K562 (cell line): ENCODE measurements at regions not wholly inside any gene's neighbourhood (a gene's known extent, or its start where the extent isn't known, plus 50 kb on each side); places are given as distances from the start of the nearest gene placed in this dataset.

Experiments used
- BACH1 ChIP-seq: fragments of 200-800 bp; sonication (Bioruptor generic); IDR thresholded peaks from 2 replicates; pipeline ENCODE4 v1.6.1; 2016; ENCODE audit warnings: missing genetic modification characterization, missing compliant biosample characterization
- PHB ChIP-seq: fragments of 250-450 bp; sonication (Bioruptor Pico); IDR thresholded peaks from 2 replicates; pipeline ENCODE4 v1.5.0; 2021
- TRIM28 ChIP-seq: fragments of 450-650 bp; IDR thresholded peaks from 2 replicates; pipeline ENCODE4 v1.6.1; 2017
- TSC22D4 ChIP-seq: fragments of 450-650 bp; IDR thresholded peaks from 2 replicates; pipeline ENCODE4 v1.6.1; 2016; ENCODE audit warnings: missing genetic modification characterization, missing biosample characterization, control low read depth
- TF ChIP-seq, protein P1 (sequence below): fragments of 250-450 bp; sonication (Bioruptor Pico); IDR thresholded peaks from 2 replicates; pipeline ENCODE4 v1.8.0; 2021; ENCODE audit warnings: borderline replicate concordance, mild to moderate bottlenecking, moderate library complexity; ENCODE audit not compliant: poor library complexity, severe bottlenecking
- TF ChIP-seq, protein P2 (sequence below), 3 experiments: fragments of 200-800 bp in 1 of 3; fragments of 250-450 bp in 1 of 3; fragments of 450-650 bp in 1 of 3; sonication (Bioruptor Pico) in 1 of 3; sonication (Bioruptor generic) in 1 of 3; formaldehyde crosslinking in 1 of 3; IDR thresholded peaks; 2 replicates each; pipeline versions ENCODE4 v1.6.1 to v1.8.0; 2016 to 2022; ENCODE audit warnings: mild to moderate bottlenecking in 2 of 3, missing genetic modification characterization in 2 of 3, missing compliant biosample characterization in 1 of 3, moderate library complexity in 1 of 3
- TF ChIP-seq, protein P3 (sequence below): sonication (generic); formaldehyde crosslinking; IDR thresholded peaks from 2 replicates; pipeline ENCODE4 v1.8.0; 2022; ENCODE audit warnings: mild to moderate bottlenecking, missing genetic modification reagents, borderline replicate concordance
- TF ChIP-seq, protein P4 (sequence below): fragments of 450-650 bp; IDR thresholded peaks from 2 replicates; pipeline ENCODE4 v1.6.1; 2016; ENCODE audit warnings: low read depth
- TF ChIP-seq, protein P5 (sequence below): fragments of 450-650 bp; formaldehyde crosslinking; IDR thresholded peaks from 2 replicates; pipeline ENCODE4 v1.4.0; 2020; ENCODE audit warnings: mild to moderate bottlenecking

DNA sequence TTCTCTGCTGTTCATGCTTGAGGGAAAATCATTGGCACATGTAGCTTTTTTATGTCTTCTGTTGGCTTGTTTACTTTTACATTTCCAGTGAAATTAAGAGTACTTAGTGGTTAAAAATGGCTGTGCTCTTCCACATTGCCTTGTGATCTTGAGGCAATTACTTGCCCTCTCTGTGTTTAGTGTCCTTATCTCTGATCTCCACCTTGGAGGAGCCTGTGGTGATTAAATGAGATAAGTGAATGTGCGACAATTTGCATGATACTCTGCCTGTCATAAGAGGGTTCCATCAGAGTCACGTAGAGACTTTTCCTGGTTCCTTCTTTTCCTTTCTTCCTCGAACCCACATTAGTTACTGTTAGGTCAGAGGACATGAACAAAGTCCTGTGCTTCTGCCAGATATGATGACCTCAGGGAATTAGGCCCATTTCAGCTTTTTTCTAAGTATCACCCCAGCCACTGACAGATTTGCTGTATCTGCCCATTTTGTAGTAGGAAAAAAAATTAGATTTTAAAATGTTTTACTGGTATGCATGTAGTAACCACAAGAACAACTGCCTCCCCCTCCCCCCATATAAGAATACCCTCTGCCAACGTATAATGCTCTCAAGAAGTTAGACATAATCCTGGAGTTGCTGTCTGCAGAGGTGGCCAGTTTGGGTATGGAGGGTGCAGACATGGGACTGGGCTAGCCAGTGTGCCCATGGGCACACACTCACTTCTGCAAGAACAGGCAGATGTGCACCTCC lies 51.9 kb downstream of the TET3 start (continued):
- TF ChIP-seq, protein P1, sequence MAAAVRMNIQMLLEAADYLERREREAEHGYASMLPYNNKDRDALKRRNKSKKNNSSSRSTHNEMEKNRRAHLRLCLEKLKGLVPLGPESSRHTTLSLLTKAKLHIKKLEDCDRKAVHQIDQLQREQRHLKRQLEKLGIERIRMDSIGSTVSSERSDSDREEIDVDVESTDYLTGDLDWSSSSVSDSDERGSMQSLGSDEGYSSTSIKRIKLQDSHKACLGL (CRISPR knock-in tag): no peak
- TF ChIP-seq, protein P2, sequence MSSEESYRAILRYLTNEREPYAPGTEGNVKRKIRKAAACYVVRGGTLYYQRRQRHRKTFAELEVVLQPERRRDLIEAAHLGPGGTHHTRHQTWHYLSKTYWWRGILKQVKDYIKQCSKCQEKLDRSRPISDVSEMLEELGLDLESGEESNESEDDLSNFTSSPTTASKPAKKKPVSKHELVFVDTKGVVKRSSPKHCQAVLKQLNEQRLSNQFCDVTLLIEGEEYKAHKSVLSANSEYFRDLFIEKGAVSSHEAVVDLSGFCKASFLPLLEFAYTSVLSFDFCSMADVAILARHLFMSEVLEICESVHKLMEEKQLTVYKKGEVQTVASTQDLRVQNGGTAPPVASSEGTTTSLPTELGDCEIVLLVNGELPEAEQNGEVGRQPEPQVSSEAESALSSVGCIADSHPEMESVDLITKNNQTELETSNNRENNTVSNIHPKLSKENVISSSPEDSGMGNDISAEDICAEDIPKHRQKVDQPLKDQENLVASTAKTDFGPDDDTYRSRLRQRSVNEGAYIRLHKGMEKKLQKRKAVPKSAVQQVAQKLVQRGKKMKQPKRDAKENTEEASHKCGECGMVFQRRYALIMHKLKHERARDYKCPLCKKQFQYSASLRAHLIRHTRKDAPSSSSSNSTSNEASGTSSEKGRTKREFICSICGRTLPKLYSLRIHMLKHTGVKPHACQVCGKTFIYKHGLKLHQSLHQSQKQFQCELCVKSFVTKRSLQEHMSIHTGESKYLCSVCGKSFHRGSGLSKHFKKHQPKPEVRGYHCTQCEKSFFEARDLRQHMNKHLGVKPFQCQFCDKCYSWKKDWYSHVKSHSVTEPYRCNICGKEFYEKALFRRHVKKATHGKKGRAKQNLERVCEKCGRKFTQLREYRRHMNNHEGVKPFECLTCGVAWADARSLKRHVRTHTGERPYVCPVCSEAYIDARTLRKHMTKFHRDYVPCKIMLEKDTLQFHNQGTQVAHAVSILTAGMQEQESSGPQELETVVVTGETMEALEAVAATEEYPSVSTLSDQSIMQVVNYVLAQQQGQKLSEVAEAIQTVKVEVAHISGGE (CRISPR knock-in tag; IDR thresholded peaks at IDR 0.05): no peak
- TF ChIP-seq TSC22D4 (tag) (no peak), BACH1 (tag) (no peak), TRIM28 (no peak), PHB (CRISPR knock-in tag) (no peak)
- TF ChIP-seq, protein P3, sequence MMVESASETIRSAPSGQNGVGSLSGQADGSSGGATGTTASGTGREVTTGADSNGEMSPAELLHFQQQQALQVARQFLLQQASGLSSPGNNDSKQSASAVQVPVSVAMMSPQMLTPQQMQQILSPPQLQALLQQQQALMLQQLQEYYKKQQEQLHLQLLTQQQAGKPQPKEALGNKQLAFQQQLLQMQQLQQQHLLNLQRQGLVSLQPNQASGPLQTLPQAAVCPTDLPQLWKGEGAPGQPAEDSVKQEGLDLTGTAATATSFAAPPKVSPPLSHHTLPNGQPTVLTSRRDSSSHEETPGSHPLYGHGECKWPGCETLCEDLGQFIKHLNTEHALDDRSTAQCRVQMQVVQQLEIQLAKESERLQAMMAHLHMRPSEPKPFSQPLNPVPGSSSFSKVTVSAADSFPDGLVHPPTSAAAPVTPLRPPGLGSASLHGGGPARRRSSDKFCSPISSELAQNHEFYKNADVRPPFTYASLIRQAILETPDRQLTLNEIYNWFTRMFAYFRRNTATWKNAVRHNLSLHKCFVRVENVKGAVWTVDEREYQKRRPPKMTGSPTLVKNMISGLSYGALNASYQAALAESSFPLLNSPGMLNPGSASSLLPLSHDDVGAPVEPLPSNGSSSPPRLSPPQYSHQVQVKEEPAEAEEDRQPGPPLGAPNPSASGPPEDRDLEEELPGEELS (CRISPR knock-in tag): no peak
- TF ChIP-seq, protein P4, sequence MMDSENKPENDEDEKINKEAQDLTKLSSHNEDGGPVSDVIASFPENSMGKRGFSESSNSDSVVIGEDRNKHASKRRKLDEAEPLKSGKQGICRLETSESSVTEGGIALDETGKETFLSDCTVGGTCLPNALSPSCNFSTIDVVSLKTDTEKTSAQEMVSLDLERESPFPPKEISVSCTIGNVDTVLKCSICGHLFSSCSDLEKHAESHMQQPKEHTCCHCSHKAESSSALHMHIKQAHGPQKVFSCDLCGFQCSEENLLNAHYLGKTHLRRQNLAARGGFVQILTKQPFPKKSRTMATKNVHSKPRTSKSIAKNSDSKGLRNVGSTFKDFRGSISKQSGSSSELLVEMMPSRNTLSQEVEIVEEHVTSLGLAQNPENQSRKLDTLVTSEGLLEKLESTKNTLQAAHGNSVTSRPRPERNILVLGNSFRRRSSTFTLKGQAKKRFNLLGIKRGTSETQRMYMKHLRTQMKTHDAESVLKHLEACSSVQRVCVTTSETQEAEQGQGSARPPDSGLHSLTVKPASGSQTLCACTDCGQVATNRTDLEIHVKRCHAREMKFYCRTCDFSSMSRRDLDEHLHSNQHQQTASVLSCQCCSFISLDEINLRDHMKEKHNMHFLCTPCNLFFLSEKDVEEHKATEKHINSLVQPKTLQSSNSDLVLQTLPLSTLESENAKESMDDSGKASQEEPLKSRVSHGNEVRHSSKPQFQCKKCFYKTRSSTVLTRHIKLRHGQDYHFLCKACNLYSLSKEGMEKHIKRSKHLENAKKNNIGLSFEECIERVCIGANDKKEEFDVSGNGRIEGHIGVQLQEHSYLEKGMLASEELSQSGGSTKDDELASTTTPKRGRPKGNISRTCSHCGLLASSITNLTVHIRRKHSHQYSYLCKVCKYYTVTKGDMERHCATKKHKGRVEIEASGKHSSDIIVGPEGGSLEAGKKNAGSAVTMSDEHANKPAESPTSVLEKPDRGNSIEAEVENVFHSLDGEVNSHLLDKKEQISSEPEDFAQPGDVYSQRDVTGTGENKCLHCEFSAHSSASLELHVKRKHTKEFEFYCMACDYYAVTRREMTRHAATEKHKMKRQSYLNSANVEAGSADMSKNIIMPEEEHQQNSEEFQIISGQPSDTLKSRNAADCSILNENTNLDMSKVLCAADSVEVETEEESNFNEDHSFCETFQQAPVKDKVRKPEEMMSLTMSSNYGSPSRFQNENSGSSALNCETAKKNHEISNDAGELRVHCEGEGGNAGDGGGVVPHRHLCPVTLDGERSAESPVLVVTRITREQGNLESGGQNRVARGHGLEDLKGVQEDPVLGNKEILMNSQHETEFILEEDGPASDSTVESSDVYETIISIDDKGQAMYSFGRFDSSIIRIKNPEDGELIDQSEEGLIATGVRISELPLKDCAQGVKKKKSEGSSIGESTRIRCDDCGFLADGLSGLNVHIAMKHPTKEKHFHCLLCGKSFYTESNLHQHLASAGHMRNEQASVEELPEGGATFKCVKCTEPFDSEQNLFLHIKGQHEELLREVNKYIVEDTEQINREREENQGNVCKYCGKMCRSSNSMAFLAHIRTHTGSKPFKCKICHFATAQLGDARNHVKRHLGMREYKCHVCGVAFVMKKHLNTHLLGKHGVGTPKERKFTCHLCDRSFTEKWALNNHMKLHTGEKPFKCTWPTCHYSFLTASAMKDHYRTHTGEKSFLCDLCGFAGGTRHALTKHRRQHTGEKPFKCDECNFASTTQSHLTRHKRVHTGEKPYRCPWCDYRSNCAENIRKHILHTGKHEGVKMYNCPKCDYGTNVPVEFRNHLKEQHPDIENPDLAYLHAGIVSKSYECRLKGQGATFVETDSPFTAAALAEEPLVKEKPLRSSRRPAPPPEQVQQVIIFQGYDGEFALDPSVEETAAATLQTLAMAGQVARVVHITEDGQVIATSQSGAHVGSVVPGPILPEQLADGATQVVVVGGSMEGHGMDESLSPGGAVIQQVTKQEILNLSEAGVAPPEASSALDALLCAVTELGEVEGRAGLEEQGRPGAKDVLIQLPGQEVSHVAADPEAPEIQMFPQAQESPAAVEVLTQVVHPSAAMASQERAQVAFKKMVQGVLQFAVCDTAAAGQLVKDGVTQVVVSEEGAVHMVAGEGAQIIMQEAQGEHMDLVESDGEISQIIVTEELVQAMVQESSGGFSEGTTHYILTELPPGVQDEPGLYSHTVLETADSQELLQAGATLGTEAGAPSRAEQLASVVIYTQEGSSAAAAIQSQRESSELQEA: no peak
- TF ChIP-seq, protein P5, sequence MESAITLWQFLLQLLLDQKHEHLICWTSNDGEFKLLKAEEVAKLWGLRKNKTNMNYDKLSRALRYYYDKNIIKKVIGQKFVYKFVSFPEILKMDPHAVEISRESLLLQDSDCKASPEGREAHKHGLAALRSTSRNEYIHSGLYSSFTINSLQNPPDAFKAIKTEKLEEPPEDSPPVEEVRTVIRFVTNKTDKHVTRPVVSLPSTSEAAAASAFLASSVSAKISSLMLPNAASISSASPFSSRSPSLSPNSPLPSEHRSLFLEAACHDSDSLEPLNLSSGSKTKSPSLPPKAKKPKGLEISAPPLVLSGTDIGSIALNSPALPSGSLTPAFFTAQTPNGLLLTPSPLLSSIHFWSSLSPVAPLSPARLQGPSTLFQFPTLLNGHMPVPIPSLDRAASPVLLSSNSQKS (CRISPR knock-in tag): no peak
